Keratinocyte (primary cell): ENCODE measurements at regions not wholly inside any gene's neighbourhood (a gene's known extent, or its start where the extent isn't known, plus 50 kb on each side); places are given as distances from the start of the nearest gene placed in this dataset.

ENCODE experiments used
- CTCF ChIP-seq, 3 experiments: IDR thresholded peaks in 1 of 3; conservative IDR thresholded peaks in 1 of 3; optimal IDR thresholded peaks in 1 of 3; 2 replicates in 2 of 3; 3 replicates in 1 of 3; pipeline versions ENCODE3 to v1.5.1; 2011; ENCODE audit warnings: low read length in 3 of 3, mild to moderate bottlenecking in 3 of 3, moderate library complexity in 2 of 3, control low read depth in 1 of 3, inconsistent platforms in 1 of 3; ENCODE audit not compliant: insufficient read depth in 2 of 3; ENCODE audit errors: extremely low read depth in 1 of 3
- EZH2 ChIP-seq: IDR thresholded peaks from one replicate; pipeline ENCODE4 v1.6.1; 2012; ENCODE audit warnings: inconsistent platforms, mild to moderate bottlenecking, low read length, moderate library complexity

GRCh38 chr4:27271555-27271954 lies 410.9 kb downstream of the STIM2 start:
- TF ChIP-seq CTCF (optimal IDR thresholded peaks at IDR 0.05 in 1 of 3, IDR thresholded peaks at IDR 0.05 in 1 of 3, conservative IDR thresholded peaks at IDR 0.05 in 1 of 3; ENCODE audit: extremely low read depth in 1 of 3, insufficient read depth in 2 of 3, low read length in 3 of 3) (no peak), EZH2 (no peak)
